ENCODE measurements at regions not wholly inside any gene's neighbourhood (a gene's known extent, or its start where the extent isn't known, plus 50 kb on each side); places are given as distances from the start of the nearest gene placed in this dataset.

DNA sequence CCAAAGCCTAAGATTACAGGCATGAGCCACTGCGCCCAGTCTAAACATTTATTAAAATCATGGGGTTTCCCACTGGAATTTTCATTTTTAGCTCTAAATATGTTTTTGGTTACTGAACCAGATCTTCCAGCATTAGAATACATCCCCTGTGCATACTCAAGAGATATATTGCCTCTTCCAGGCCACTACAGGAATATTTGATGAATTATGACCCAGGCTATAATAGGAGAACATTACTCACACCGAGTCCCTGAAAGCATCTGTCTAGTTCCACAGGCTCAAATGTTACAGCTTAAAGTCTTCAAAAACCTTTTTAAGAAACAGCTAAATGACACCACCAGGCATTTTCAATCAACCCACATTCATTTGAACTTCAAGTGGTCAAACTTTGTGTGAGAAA lies 50.4 kb upstream of the GRM8 start:
- ATAC-seq (ENCODE audit: low read depth), result no peak

More for the DNA sequence above, 50.4 kb upstream of the GRM8 start:
- H3K4ac ChIP-seq (ENCODE audit: low read depth, low read length), result no peak overlapping the region
- no peaks in the 10 kb centered on the region for H3K4me1 ChIP-seq (ENCODE audit: control insufficient read depth, insufficient read depth, low read length)
- H2AK5ac ChIP-seq (ENCODE audit: low read depth, low read length), result no peak overlapping the region
- no peaks in the 10 kb centered on the region for H3K9me1 ChIP-seq (ENCODE audit: insufficient read depth, low read length)
- in situ Hi-C loops (cut with MboI; ENCODE audit: low sequenced_read_pairs), result no loop called here
- H2BK20ac ChIP-seq (ENCODE audit: low read depth, low read length), result no peak overlapping the region
- H2AFZ ChIP-seq (replicated peaks; ENCODE audit: low read length, poor library complexity), result no peak overlapping the region
- no peak overlapping the region for H2AK9ac ChIP-seq (replicated peaks; ENCODE audit: low read depth, low read length, poor library complexity)
- no peak overlapping the region for H4K8ac ChIP-seq (ENCODE audit: low read depth in 2 of 2, low read length in 2 of 2)
- no peak overlapping the region for H4K91ac ChIP-seq (ENCODE audit: insufficient read depth, low read depth, low read length)
- no peak overlapping the region for H2BK120ac ChIP-seq (ENCODE audit: low read depth, low read length)
- H3K9ac ChIP-seq (ENCODE audit: low read depth, low read length), result no peak overlapping the region
- H3K4me3 ChIP-seq (ENCODE audit: insufficient read depth, low read depth, low read length), result no peak overlapping the region
- H3K14ac ChIP-seq (replicated peaks; ENCODE audit: low read depth, low read length), result no peak overlapping the region
- H3K79me1 ChIP-seq (ENCODE audit: low read depth in 1 of 2, low read length in 2 of 2), result no peaks in the 10 kb centered on the region
- no peak for TF ChIP-seq RFX5 (IDR thresholded peaks at IDR 0.05; ENCODE audit: low read depth, low read length)
- no peak for TF ChIP-seq RCOR1 (IDR thresholded peaks at IDR 0.05; ENCODE audit: insufficient replicate concordance, low read length)
- TF ChIP-seq, protein P1, sequence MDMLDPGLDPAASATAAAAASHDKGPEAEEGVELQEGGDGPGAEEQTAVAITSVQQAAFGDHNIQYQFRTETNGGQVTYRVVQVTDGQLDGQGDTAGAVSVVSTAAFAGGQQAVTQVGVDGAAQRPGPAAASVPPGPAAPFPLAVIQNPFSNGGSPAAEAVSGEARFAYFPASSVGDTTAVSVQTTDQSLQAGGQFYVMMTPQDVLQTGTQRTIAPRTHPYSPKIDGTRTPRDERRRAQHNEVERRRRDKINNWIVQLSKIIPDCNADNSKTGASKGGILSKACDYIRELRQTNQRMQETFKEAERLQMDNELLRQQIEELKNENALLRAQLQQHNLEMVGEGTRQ (IDR thresholded peaks at IDR 0.05; ENCODE audit: low read depth, low read length), result no peak
- TF ChIP-seq, protein P2, sequence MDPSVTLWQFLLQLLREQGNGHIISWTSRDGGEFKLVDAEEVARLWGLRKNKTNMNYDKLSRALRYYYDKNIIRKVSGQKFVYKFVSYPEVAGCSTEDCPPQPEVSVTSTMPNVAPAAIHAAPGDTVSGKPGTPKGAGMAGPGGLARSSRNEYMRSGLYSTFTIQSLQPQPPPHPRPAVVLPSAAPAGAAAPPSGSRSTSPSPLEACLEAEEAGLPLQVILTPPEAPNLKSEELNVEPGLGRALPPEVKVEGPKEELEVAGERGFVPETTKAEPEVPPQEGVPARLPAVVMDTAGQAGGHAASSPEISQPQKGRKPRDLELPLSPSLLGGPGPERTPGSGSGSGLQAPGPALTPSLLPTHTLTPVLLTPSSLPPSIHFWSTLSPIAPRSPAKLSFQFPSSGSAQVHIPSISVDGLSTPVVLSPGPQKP (IDR thresholded peaks at IDR 0.05; ENCODE audit: borderline replicate concordance, low read depth, low read length), result no peak
- TF ChIP-seq MXI1 (IDR thresholded peaks at IDR 0.05; ENCODE audit: borderline replicate concordance, low read depth, low read length), result no peak
- TF ChIP-seq FOS (IDR thresholded peaks at IDR 0.05; ENCODE audit: low read depth, low read length), result no peak
- no peak for TF ChIP-seq MAZ (IDR thresholded peaks at IDR 0.05; ENCODE audit: borderline replicate concordance, low read depth, low read length)
- TF ChIP-seq CHD1 (IDR thresholded peaks at IDR 0.05; ENCODE audit: low read depth, low read length), result no peak
- no peak for TF ChIP-seq MAFK (IDR thresholded peaks at IDR 0.05; ENCODE audit: low read depth, low read length)
- no peak overlapping the region for H2BK5ac ChIP-seq (ENCODE audit: low read depth, low read length, poor library complexity, severe bottlenecking)
- BruUV-seq (replicated peaks), result no TSS peak
- ChIA-PET POLR2A (ENCODE audit: unreplicated experiment) (no interaction called here), CTCF (interaction anchor here (0.6 kb wide), 1 partner anchor 500 kb away, joined by 3 read pairs; no protein-coding TSS in a partner anchor)
- no peak for DNase-seq
- H3K27me3 ChIP-seq (ENCODE audit: control insufficient read depth, insufficient read depth, low read length), result no peaks in the 10 kb centered on the region
- H3K9me3 ChIP-seq (ENCODE audit: control insufficient read depth, insufficient read depth, low read length), result no peaks in the 10 kb centered on the region
- H3K18ac ChIP-seq (ENCODE audit: low read depth, low read length), result no peak overlapping the region
- H3K4me2 ChIP-seq (ENCODE audit: low read depth, low read length), result no peak overlapping the region
- no peak overlapping the region for H2BK15ac ChIP-seq (ENCODE audit: low read depth, low read length)
- intact Hi-C loops (cut with micrococcal nuclease), result no loop called here
- no peaks in the 10 kb centered on the region for H4K20me1 ChIP-seq (ENCODE audit: insufficient read depth, low read length)
- no peak overlapping the region for H4K5ac ChIP-seq (ENCODE audit: low read depth, low read length)
- H3K56ac ChIP-seq (ENCODE audit: extremely low read depth, insufficient read depth, low read length), result no peak overlapping the region
- H3K23ac ChIP-seq (ENCODE audit: low read depth, low read length), result no peak overlapping the region
- dilution Hi-C loops (cut with HindIII; ENCODE audit: low sequenced_read_pairs, unreplicated experiment), result no loop called here
- no CpG with 5 or more reads among the region's 2 CpGs for WGBS, 2 experiments (ENCODE audit: extremely low coverage in 2 of 2, insufficient read length in 1 of 2)
- no peaks in the 10 kb centered on the region for H3K36me3 ChIP-seq (ENCODE audit: control insufficient read depth, insufficient read depth, low read length)
- H3K27ac ChIP-seq (ENCODE audit: insufficient read depth, low read length), result no peak overlapping the region
